ENCODE measurements at regions not wholly inside any gene's neighbourhood (a gene's known extent, or its start where the extent isn't known, plus 50 kb on each side); places are given as distances from the start of the nearest gene placed in this dataset.

DNA sequence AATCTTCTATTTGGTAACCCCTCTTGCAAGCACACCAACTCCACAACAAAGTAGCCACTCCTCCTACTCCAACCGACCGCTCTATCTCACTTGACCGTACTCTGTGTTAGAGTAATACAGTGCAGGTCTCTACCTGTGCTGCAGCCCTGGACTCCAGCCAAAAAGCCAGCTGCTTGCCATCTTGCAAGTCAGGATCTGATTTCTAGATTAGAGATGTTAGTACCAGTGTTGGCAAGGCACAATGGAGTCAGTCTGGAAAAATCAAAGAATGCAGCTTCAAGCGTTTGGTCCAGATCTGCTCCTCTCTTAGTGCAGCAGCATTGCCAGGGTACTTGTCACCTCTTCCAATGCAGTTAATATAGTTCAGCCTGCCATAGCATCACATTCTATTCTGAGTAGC lies 477.6 kb downstream of the ZSWIM6 start:
- TF ChIP-seq, protein P1, sequence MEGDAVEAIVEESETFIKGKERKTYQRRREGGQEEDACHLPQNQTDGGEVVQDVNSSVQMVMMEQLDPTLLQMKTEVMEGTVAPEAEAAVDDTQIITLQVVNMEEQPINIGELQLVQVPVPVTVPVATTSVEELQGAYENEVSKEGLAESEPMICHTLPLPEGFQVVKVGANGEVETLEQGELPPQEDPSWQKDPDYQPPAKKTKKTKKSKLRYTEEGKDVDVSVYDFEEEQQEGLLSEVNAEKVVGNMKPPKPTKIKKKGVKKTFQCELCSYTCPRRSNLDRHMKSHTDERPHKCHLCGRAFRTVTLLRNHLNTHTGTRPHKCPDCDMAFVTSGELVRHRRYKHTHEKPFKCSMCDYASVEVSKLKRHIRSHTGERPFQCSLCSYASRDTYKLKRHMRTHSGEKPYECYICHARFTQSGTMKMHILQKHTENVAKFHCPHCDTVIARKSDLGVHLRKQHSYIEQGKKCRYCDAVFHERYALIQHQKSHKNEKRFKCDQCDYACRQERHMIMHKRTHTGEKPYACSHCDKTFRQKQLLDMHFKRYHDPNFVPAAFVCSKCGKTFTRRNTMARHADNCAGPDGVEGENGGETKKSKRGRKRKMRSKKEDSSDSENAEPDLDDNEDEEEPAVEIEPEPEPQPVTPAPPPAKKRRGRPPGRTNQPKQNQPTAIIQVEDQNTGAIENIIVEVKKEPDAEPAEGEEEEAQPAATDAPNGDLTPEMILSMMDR (IDR thresholded peaks at IDR 0.05; ENCODE audit: unreplicated experiment) = no peak
- H3K27ac Mint-ChIP-seq = no peak overlapping the region
- no peaks in the 10 kb centered on the region for H3K9me3 Mint-ChIP-seq (ENCODE audit: low read depth)
- no peak overlapping the region for H3K4me3 Mint-ChIP-seq (ENCODE audit: low read depth)
- peaks cover 69% of the 10 kb centered on the region for H3K27me3 Mint-ChIP-seq
- DNase-seq (ENCODE audit: low spot score, unreplicated experiment) = no peak
- no peaks in the 10 kb centered on the region for H3K36me3 Mint-ChIP-seq (ENCODE audit: insufficient read depth)
- H3K4me1 Mint-ChIP-seq (ENCODE audit: low read depth) = peaks cover 16% of the 10 kb centered on the region

DNA sequence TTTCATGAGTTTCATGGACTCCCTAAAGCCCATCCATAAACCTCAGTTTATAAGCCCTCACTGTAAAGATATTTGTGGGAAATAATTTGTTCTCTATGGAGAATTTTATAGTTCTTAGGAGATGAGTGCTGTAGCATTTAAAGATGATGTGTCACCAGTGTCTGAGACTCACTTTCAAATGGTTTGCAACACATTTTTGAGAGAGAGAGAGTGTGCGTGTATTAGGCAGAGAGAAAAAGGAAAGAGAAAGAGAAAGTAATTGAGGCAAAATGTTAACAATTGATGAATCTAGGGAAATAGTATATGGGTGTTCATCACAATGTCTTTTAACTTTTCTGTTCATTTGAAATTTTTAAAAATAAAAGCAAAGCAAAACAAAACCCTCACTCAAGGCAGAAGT lies 479.0 kb downstream of the ZSWIM6 start:
- Mint-ChIP-seq H3K4me3 (ENCODE audit: low read depth) (no peak overlapping the region), H3K27ac (no peak overlapping the region)
- TF ChIP-seq, protein P1 (IDR thresholded peaks at IDR 0.05; ENCODE audit: unreplicated experiment) = no peak

GRCh38 chr5:61813361-61813760 lies 481.3 kb downstream of the ZSWIM6 start:
- Mint-ChIP-seq H3K4me3 (ENCODE audit: low read depth) (no peak overlapping the region), H3K9me3 (ENCODE audit: low read depth) (no peaks in the 10 kb centered on the region), H3K36me3 (ENCODE audit: insufficient read depth) (no peaks in the 10 kb centered on the region), H3K27me3 (peaks cover 65% of the 10 kb centered on the region), H3K4me1 (ENCODE audit: low read depth) (peaks cover 22% of the 10 kb centered on the region), H3K27ac (no peak overlapping the region)
- DNase-seq (ENCODE audit: low spot score, unreplicated experiment) = no peak
- TF ChIP-seq, protein P1 (IDR thresholded peaks at IDR 0.05; ENCODE audit: unreplicated experiment) = no peak

More for the DNA sequence above, 479.0 kb downstream of the ZSWIM6 start:
- peaks cover 16% of the 10 kb centered on the region for H3K4me1 Mint-ChIP-seq (ENCODE audit: low read depth)
- H3K27me3 Mint-ChIP-seq = peaks cover 68% of the 10 kb centered on the region
- H3K9me3 Mint-ChIP-seq (ENCODE audit: low read depth) = no peaks in the 10 kb centered on the region
- no peak for DNase-seq (ENCODE audit: low spot score, unreplicated experiment)
- H3K36me3 Mint-ChIP-seq (ENCODE audit: insufficient read depth) = no peaks in the 10 kb centered on the region

DNA sequence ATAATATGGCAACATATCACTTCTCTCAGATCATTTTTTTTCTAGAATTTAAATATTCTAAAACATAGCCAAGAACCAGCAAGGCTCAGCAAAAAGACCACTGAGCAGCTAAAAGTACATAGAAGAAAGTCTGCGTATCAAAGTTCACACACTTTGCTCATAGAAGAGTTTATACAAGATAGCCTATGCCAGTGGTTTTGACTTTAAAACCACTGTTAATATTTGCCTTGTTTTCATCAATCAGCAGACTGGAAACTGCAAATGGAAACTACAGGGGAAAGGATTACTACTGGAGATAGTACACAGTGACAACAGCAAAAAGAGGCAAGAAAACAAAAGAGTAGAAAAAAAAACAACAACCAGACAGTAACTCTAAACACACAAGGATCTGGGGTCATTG lies 483.3 kb downstream of the ZSWIM6 start:
- Mint-ChIP-seq H3K4me1 (ENCODE audit: low read depth) (peaks cover 22% of the 10 kb centered on the region), H3K9me3 (ENCODE audit: low read depth) (peaks cover 4% of the 10 kb centered on the region), H3K4me3 (ENCODE audit: low read depth) (no peak overlapping the region), H3K27ac (no peak overlapping the region), H3K36me3 (ENCODE audit: insufficient read depth) (no peaks in the 10 kb centered on the region), H3K27me3 (peaks cover 53% of the 10 kb centered on the region)
- no peak for DNase-seq (ENCODE audit: low spot score, unreplicated experiment)
- TF ChIP-seq, protein P1 (IDR thresholded peaks at IDR 0.05; ENCODE audit: unreplicated experiment) = no peak

DNA sequence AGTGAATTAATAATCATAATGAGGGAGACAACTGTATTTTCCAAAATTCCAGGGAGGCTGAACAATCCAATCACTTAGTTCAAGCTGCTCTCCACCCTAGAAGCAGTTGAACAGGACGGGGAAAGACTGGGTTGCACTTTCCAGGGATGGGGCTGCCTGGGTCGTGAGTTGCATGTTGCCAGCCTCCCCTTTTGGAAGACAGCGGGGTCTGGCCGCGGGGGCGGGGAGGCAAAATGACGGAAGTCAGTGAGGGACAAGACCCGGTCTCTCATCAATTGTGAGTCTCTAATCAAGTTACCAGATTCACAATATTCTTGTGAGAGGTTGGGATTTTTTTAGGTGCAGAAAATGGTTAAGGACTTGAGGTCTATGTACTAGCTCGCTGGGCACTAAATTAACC lies 484.1 kb downstream of the ZSWIM6 start:
- H3K9me3 Mint-ChIP-seq (ENCODE audit: low read depth) = peaks cover 4% of the 10 kb centered on the region
- H3K27ac Mint-ChIP-seq = no peak overlapping the region

More for the DNA sequence above, 484.1 kb downstream of the ZSWIM6 start:
- DNase-seq (ENCODE audit: low spot score, unreplicated experiment) = no peak
- Mint-ChIP-seq H3K36me3 (ENCODE audit: insufficient read depth) (no peaks in the 10 kb centered on the region), H3K27me3 (peaks cover 50% of the 10 kb centered on the region), H3K4me3 (ENCODE audit: low read depth) (no peak overlapping the region), H3K4me1 (ENCODE audit: low read depth) (peaks cover 22% of the 10 kb centered on the region)
- TF ChIP-seq, protein P1 (IDR thresholded peaks at IDR 0.05; ENCODE audit: unreplicated experiment) = no peak
